ENCODE measurements at regions not wholly inside any gene's neighbourhood (a gene's known extent, or its start where the extent isn't known, plus 50 kb on each side); places are given as distances from the start of the nearest gene placed in this dataset.

- Histone ChIP-seq H3K27ac (ENCODE audit: low read depth, low read length) (no peak overlapping the region), H3K79me2 (ENCODE audit: insufficient read depth, low read length) (no peaks in the 10 kb centered on the region), H4K20me1 (ENCODE audit: insufficient read depth) (no peaks in the 10 kb centered on the region), H3K4me2 (ENCODE audit: low read length) (peak overlapping the region; percentile 49), H2AFZ (ENCODE audit: low read depth, low read length, poor library complexity, severe bottlenecking) (peak overlapping the region; percentile 26), H3K4me1 (ENCODE audit: control insufficient read depth in 1 of 2, insufficient read depth in 2 of 2, low read length in 2 of 2) (peaks cover 0 to 15% of the 10 kb centered on the region in 2 experiments; a peak in 2 of 4 replicates), H3K9me2 (ENCODE audit: insufficient read depth) (no peaks in the 10 kb centered on the region), H3K36me3 (ENCODE audit: control insufficient read depth in 1 of 2, insufficient read depth in 2 of 2, low read length in 2 of 2) (no peaks in the 10 kb centered on the region), H3K9me3 (ENCODE audit: control insufficient read depth in 1 of 2, insufficient read depth in 1 of 2, low read depth in 1 of 2, low read length in 2 of 2) (no peaks in the 10 kb centered on the region), H3K4me3 (replicated peaks in 1 of 2; ENCODE audit: low read depth in 1 of 2, low read length in 2 of 2) (no peak overlapping the region), H3K9ac (ENCODE audit: low read length) (no peak overlapping the region), H3K27me3 (ENCODE audit: insufficient read depth, low read length) (no peaks in the 10 kb centered on the region)
- TF ChIP-seq TCF7L2 (IDR thresholded peaks at IDR 0.05; ENCODE audit: borderline replicate concordance, extremely low read depth, insufficient read depth, insufficient read length): peak; percentile 65
- TF ChIP-seq EZH2 (IDR thresholded peaks at IDR 0.05): no peak
- TF ChIP-seq POLR2AphosphoS5 (IDR thresholded peaks at IDR 0.05; ENCODE audit: low read depth, low read length): no peak
- no peak for TF ChIP-seq CBX3 (IDR thresholded peaks at IDR 0.05; ENCODE audit: low read depth)
- TF ChIP-seq, protein P1, sequence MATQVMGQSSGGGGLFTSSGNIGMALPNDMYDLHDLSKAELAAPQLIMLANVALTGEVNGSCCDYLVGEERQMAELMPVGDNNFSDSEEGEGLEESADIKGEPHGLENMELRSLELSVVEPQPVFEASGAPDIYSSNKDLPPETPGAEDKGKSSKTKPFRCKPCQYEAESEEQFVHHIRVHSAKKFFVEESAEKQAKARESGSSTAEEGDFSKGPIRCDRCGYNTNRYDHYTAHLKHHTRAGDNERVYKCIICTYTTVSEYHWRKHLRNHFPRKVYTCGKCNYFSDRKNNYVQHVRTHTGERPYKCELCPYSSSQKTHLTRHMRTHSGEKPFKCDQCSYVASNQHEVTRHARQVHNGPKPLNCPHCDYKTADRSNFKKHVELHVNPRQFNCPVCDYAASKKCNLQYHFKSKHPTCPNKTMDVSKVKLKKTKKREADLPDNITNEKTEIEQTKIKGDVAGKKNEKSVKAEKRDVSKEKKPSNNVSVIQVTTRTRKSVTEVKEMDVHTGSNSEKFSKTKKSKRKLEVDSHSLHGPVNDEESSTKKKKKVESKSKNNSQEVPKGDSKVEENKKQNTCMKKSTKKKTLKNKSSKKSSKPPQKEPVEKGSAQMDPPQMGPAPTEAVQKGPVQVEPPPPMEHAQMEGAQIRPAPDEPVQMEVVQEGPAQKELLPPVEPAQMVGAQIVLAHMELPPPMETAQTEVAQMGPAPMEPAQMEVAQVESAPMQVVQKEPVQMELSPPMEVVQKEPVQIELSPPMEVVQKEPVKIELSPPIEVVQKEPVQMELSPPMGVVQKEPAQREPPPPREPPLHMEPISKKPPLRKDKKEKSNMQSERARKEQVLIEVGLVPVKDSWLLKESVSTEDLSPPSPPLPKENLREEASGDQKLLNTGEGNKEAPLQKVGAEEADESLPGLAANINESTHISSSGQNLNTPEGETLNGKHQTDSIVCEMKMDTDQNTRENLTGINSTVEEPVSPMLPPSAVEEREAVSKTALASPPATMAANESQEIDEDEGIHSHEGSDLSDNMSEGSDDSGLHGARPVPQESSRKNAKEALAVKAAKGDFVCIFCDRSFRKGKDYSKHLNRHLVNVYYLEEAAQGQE (IDR thresholded peaks at IDR 0.05; ENCODE audit: low read depth): no peak
- TF ChIP-seq FOSL1 (IDR thresholded peaks at IDR 0.05; ENCODE audit: low read depth): peak; percentile 42; the same call in 1 of the 2 replicates
- TF ChIP-seq JUND (IDR thresholded peaks at IDR 0.05): no peak; the same call in 1 of the 2 replicates
- TF ChIP-seq POLR2A (IDR thresholded peaks at IDR 0.05; ENCODE audit: borderline replicate concordance, extremely low read depth, insufficient read depth, insufficient read length): no peak
- TF ChIP-seq ZFX (IDR thresholded peaks at IDR 0.05): no peak
- no peak for TF ChIP-seq YY1 (IDR thresholded peaks at IDR 0.05; ENCODE audit: extremely low read depth, insufficient replicate concordance, low read depth, low read length)
- TF ChIP-seq ELF1 (IDR thresholded peaks at IDR 0.05; ENCODE audit: borderline replicate concordance, low read depth): no peak
- no peak for TF ChIP-seq EGR1 (IDR thresholded peaks at IDR 0.05; ENCODE audit: low read depth)
- no peak for TF ChIP-seq EZH2phosphoT487 (IDR thresholded peaks at IDR 0.05; ENCODE audit: borderline replicate concordance)
- intact Hi-C loops (cut with micrococcal nuclease): no loop called here
- CTCF ChIA-PET: no interaction called here
- RAD21 ChIA-PET (ENCODE audit: low non-redundant PET in 1 of 2, low total read pairs in 2 of 2, uncharacterized antibody in 2 of 2, unreplicated experiment in 2 of 2): no interaction called here
- POLR2A ChIA-PET: no interaction called here
- no TSS peak for BruUV-seq (replicated peaks)
- ATAC-seq (peak; percentile 57), DNase-seq (ENCODE audit: low read depth, low spot score) (no peak)
Observed at GRCh38 chrX:44062840-44063239, 89.7 kb upstream of the NDP start.
